Liver (tissue), 8 donors: ENCODE measurements at regions not wholly inside any gene's neighbourhood (a gene's known extent, or its start where the extent isn't known, plus 50 kb on each side); places are given as distances from the start of the nearest gene placed in this dataset.

ENCODE experiments used
- DNase-seq: peaks from one replicate; pipeline ENCODE4 v3.0.0-alpha.2; 2017; ENCODE audit warnings: low spot score
- H3K27ac ChIP-seq, 2 donors: one replicate each; pipeline ENCODE4 v1.7.0; 2013; ENCODE audit warnings: inconsistent platforms in 2 of 2, low read length in 2 of 2, control low read depth in 1 of 2, low read depth in 1 of 2, mild to moderate bottlenecking in 1 of 2
- H3K27me3 ChIP-seq, 4 donors: one replicate each; pipeline versions ENCODE4 v1.6.1 to v1.7.0; 2013; ENCODE audit warnings: low read length in 3 of 4, inconsistent platforms in 1 of 4, mild to moderate bottlenecking in 1 of 4, moderate library complexity in 1 of 4; ENCODE audit not compliant: control insufficient read depth in 4 of 4, insufficient read depth in 4 of 4
- H3K36me3 ChIP-seq, 4 donors: one replicate each; pipeline versions ENCODE4 v1.6.1 to v1.7.0; 2013; ENCODE audit warnings: low read length in 3 of 4, mild to moderate bottlenecking in 3 of 4, low read depth in 1 of 4, moderate library complexity in 1 of 4; ENCODE audit not compliant: control insufficient read depth in 4 of 4, insufficient read depth in 3 of 4
- H3K4me1 ChIP-seq, 4 donors: one replicate each; pipeline versions ENCODE4 v1.6.1 to v1.7.0; 2013; ENCODE audit warnings: low read length in 3 of 4, mild to moderate bottlenecking in 3 of 4, moderate library complexity in 1 of 4; ENCODE audit not compliant: control insufficient read depth in 4 of 4, insufficient read depth in 4 of 4
- H3K4me3 ChIP-seq, 3 donors: one replicate each; pipeline versions ENCODE4 v1.6.1 to v1.7.0; 2013; ENCODE audit warnings: low read length in 3 of 3, control low read depth in 1 of 3, low read depth in 1 of 3, mild to moderate bottlenecking in 1 of 3
- H3K9ac ChIP-seq, 2 donors: one replicate each; pipeline ENCODE4 v1.7.0; 2013; ENCODE audit warnings: low read length in 2 of 2, mild to moderate bottlenecking in 2 of 2, moderate library complexity in 2 of 2, control low read depth in 1 of 2, low read depth in 1 of 2
- H3K9me3 ChIP-seq, 4 donors: one replicate each; pipeline versions ENCODE4 v1.6.1 to v1.7.0; 2013; ENCODE audit warnings: low read length in 3 of 4; ENCODE audit not compliant: control insufficient read depth in 4 of 4
- EGR1 ChIP-seq, 2 donors: IDR thresholded peaks; 2 replicates each; pipeline ENCODE4 v1.6.1; 2016 to 2018; ENCODE audit warnings: antibody characterized with exemption in 2 of 2, low read depth in 2 of 2
- FOXA1 ChIP-seq: IDR thresholded peaks from 2 replicates; pipeline ENCODE4 v1.6.1; 2016; ENCODE audit warnings: antibody characterized with exemption
- FOXA2 ChIP-seq: IDR thresholded peaks from 2 replicates; pipeline ENCODE4 v1.6.1; 2016; ENCODE audit warnings: antibody characterized with exemption
- GABPA ChIP-seq, 2 donors: IDR thresholded peaks in 1 of 2; conservative IDR thresholded peaks in 1 of 2; 2 replicates each; pipeline ENCODE4 v1.6.1; 2016; ENCODE audit warnings: antibody characterized with exemption in 2 of 2, mild to moderate bottlenecking in 1 of 2, moderate library complexity in 1 of 2
- HNF4A ChIP-seq, 2 donors: conservative IDR thresholded peaks; 2 replicates each; pipeline ENCODE4 v1.6.1; 2016; ENCODE audit warnings: antibody characterized with exemption in 2 of 2, mild to moderate bottlenecking in 2 of 2
- JUND ChIP-seq, 2 donors: IDR thresholded peaks; 2 replicates each; pipeline ENCODE4 v1.6.1; 2016; ENCODE audit warnings: antibody characterized with exemption in 2 of 2
- NR2F2 ChIP-seq: IDR thresholded peaks from 2 replicates; pipeline ENCODE4 v1.6.1; 2016; ENCODE audit warnings: antibody characterized with exemption
- SP1 ChIP-seq: IDR thresholded peaks from 2 replicates; pipeline ENCODE4 v1.6.1; 2018; ENCODE audit warnings: antibody characterized with exemption, mild to moderate bottlenecking
- TAF1 ChIP-seq: conservative IDR thresholded peaks from 2 replicates; pipeline ENCODE4 v1.6.1; 2016; ENCODE audit warnings: antibody characterized with exemption, mild to moderate bottlenecking
- YY1 ChIP-seq: IDR thresholded peaks from 2 replicates; pipeline ENCODE4 v1.6.1; 2016; ENCODE audit warnings: antibody characterized with exemption, mild to moderate bottlenecking
- WGBS: extraction: QIAGEN DNeasy Blood & Tissue Kit; methylation state at CpG from one replicate; pipeline ENCODE4 v1.1.7; 2013; 5-methylcytosine and 5-hydroxymethylcytosine counted together
- TF ChIP-seq, protein P1 (sequence below): fragments of 150-350 bp; IDR thresholded peaks from 2 replicates; pipeline ENCODE4 v1.5.1; 2017; ENCODE audit warnings: improper control_type of control experiment, low read depth, low read length; ENCODE audit not compliant: missing input control
- TF ChIP-seq, protein P2 (sequence below): IDR thresholded peaks from 2 replicates; pipeline ENCODE4 v1.6.1; 2016; ENCODE audit warnings: antibody characterized with exemption
- TF ChIP-seq, protein P3 (sequence below): IDR thresholded peaks from 2 replicates; pipeline ENCODE4 v1.6.1; 2016; ENCODE audit warnings: antibody characterized with exemption
- TF ChIP-seq, protein P4 (sequence below): IDR thresholded peaks from 2 replicates; pipeline ENCODE4 v1.6.1; 2016; ENCODE audit warnings: antibody characterized with exemption
- donor health status: healthy.
- donor health status: healthy.
- donor health status: healthy.
- donor health status: healthy.
- donor health status: healthy.

DNA sequence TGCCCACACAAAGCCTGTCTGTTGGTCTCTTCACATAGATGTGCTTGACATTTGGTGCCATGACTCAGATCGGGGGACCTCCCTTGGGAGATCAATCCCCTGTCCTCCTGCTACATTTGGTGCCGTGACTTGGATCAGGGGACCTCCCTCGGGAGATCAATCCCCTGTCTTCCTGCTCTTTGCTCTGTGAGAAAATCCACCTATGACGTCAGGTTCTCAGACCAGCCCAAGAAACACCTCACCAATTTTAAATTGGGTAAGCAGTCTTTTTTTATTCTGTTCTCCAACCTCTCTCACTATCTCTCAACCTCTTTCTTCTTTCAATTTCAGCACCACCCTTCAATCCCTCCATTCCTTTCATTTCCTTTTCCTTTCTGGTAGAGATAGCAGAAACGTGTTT lies 159.6 kb upstream of the AGTR2 start:
- DNase-seq: no peak
- no peaks in the 10 kb centered on the region for H3K36me3 ChIP-seq
- H3K27ac ChIP-seq: no peak overlapping the region
- H3K4me1 ChIP-seq: peaks cover 0 to 6% (median 2%) of the 10 kb centered on the region in 4 donors
- no peak for TF ChIP-seq EGR1 (IDR thresholded peaks at IDR 0.05; ENCODE audit: low read depth in 2 of 2)
- peaks cover 0 to 3% (median 0%) of the 10 kb centered on the region in 4 donors for H3K27me3 ChIP-seq
- WGBS: 95% methylated on average over 5 of the region's 5 CpGs
- H3K9me3 ChIP-seq: no peaks in the 10 kb centered on the region
- H3K4me3 ChIP-seq: no peak overlapping the region
- no peak overlapping the region for H3K9ac ChIP-seq

DNA sequence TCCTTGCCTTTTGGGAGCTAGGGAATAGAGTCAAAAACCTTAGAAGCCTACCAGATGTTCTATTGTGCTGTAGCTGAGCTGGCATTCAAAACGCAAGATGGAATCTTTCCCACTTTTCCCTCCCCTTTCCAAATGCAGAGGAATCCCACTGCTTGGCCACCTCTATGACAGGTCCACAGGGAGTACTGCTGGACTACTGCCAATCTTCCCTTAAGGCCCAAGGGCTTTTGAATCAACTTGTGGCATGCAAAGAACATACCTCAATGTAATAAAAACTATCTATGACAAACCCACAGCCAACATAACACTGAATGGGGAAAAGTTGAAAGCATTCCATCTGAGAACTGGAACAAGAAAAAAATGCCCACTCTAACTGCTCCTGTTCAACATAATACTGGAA lies 139.2 kb upstream of the AGTR2 start:
- no peak overlapping the region for H3K4me3 ChIP-seq
- peaks cover 0 to 6% (median 2%) of the 10 kb centered on the region in 4 donors for H3K9me3 ChIP-seq
- TF ChIP-seq, protein P1, sequence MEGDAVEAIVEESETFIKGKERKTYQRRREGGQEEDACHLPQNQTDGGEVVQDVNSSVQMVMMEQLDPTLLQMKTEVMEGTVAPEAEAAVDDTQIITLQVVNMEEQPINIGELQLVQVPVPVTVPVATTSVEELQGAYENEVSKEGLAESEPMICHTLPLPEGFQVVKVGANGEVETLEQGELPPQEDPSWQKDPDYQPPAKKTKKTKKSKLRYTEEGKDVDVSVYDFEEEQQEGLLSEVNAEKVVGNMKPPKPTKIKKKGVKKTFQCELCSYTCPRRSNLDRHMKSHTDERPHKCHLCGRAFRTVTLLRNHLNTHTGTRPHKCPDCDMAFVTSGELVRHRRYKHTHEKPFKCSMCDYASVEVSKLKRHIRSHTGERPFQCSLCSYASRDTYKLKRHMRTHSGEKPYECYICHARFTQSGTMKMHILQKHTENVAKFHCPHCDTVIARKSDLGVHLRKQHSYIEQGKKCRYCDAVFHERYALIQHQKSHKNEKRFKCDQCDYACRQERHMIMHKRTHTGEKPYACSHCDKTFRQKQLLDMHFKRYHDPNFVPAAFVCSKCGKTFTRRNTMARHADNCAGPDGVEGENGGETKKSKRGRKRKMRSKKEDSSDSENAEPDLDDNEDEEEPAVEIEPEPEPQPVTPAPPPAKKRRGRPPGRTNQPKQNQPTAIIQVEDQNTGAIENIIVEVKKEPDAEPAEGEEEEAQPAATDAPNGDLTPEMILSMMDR: no peak
- TF ChIP-seq JUND (IDR thresholded peaks at IDR 0.05): no peak
- TF ChIP-seq, protein P2, sequence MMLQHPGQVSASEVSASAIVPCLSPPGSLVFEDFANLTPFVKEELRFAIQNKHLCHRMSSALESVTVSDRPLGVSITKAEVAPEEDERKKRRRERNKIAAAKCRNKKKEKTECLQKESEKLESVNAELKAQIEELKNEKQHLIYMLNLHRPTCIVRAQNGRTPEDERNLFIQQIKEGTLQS: no peak
- TF ChIP-seq EGR1 (IDR thresholded peaks at IDR 0.05; ENCODE audit: low read depth in 2 of 2): no peak
- TF ChIP-seq YY1: no peak
- TF ChIP-seq, protein P3, sequence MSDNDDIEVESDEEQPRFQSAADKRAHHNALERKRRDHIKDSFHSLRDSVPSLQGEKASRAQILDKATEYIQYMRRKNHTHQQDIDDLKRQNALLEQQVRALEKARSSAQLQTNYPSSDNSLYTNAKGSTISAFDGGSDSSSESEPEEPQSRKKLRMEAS: no peak
- TF ChIP-seq SP1: no peak
- no peak for TF ChIP-seq NR2F2
- no peak for TF ChIP-seq GABPA (IDR thresholded peaks at IDR 0.05 in 1 of 2, conservative IDR thresholded peaks at IDR 0.05 in 1 of 2)
- TF ChIP-seq TAF1: no peak
- TF ChIP-seq HNF4A (conservative IDR thresholded peaks at IDR 0.05): no peak
- TF ChIP-seq FOXA2: no peak
- no peak for TF ChIP-seq FOXA1
- TF ChIP-seq, protein P4, sequence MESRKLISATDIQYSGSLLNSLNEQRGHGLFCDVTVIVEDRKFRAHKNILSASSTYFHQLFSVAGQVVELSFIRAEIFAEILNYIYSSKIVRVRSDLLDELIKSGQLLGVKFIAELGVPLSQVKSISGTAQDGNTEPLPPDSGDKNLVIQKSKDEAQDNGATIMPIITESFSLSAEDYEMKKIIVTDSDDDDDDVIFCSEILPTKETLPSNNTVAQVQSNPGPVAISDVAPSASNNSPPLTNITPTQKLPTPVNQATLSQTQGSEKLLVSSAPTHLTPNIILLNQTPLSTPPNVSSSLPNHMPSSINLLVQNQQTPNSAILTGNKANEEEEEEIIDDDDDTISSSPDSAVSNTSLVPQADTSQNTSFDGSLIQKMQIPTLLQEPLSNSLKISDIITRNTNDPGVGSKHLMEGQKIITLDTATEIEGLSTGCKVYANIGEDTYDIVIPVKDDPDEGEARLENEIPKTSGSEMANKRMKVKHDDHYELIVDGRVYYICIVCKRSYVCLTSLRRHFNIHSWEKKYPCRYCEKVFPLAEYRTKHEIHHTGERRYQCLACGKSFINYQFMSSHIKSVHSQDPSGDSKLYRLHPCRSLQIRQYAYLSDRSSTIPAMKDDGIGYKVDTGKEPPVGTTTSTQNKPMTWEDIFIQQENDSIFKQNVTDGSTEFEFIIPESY: no peak
- 91% methylated on average over 1 of the region's 1 CpG for WGBS
- no peaks in the 10 kb centered on the region for H3K4me1 ChIP-seq
- no peak for DNase-seq
- H3K9ac ChIP-seq: no peak overlapping the region
- no peaks in the 10 kb centered on the region for H3K27me3 ChIP-seq
- H3K27ac ChIP-seq: no peak overlapping the region
- no peaks in the 10 kb centered on the region for H3K36me3 ChIP-seq
